Caco-2 (cell line): ENCODE measurements at regions not wholly inside any gene's neighbourhood (a gene's known extent, or its start where the extent isn't known, plus 50 kb on each side); places are given as distances from the start of the nearest gene placed in this dataset.

Experiments used
- BruUV-seq: library from RNA; stranded (reverse); fragments of 400-500 nt; replicated peaks from 2 replicates; lab custom pipeline; 2021; lab: Mats Ljungman, UMichigan
- CTCF ChIA-PET: fragments of 300-600 bp; sonication (Branson Sonifier 250); formaldehyde crosslinking; loops from one replicate; lab custom pipeline; 2022; ENCODE audit warnings: antibody characterized with exemption; lab: Charles Lee
- POLR2A ChIA-PET: fragments of 300-600 bp; sonication (Branson Sonifier 250); formaldehyde crosslinking; loops from one replicate; lab custom pipeline; 2022; ENCODE audit warnings: antibody characterized with exemption; lab: Charles Lee
- DNase-seq, 2 experiments: peaks; one replicate each; pipeline versions ENCODE4 v3.0.0 to v3.0.0-alpha.2; 2020 to 2022
- H3K27me3 ChIP-seq: replicated peaks from 2 replicates; pipeline ENCODE4 v1.6.0; 2011; ENCODE audit warnings: low read length; ENCODE audit not compliant: control insufficient read depth, insufficient read depth
- H3K36me3 ChIP-seq: 2 replicates; pipeline ENCODE4 v1.5.1; 2011; ENCODE audit warnings: low read length; ENCODE audit not compliant: control insufficient read depth, insufficient read depth
- H3K4me1 ChIP-seq: fragments of 250-450 bp; sonication (Bioruptor Pico); 2 replicates; pipeline ENCODE4 v1.5.1; 2020; ENCODE audit warnings: mild to moderate bottlenecking
- H3K4me3 ChIP-seq: 2 replicates; pipeline ENCODE4 v1.5.1; 2011; ENCODE audit warnings: low read depth, mild to moderate bottlenecking, control low read depth, low read length
- H3K9me3 ChIP-seq: fragments of 250-450 bp; sonication (Bioruptor Pico); 2 replicates; pipeline ENCODE4 v1.5.1; 2020; ENCODE audit warnings: mild to moderate bottlenecking, moderate library complexity
- H3K27ac Mint-ChIP-seq: one replicate; pipeline ENCODE4 v1.8.0; 2022; ENCODE audit warnings: mixed read lengths; ENCODE audit not compliant: unreplicated experiment
- H3K27me3 Mint-ChIP-seq: one replicate; pipeline ENCODE4 v1.8.0; 2022; ENCODE audit warnings: mixed read lengths; ENCODE audit not compliant: insufficient read depth, unreplicated experiment
- H3K36me3 Mint-ChIP-seq: one replicate; pipeline ENCODE4 v1.8.0; 2022; ENCODE audit warnings: mild to moderate bottlenecking, mixed read lengths; ENCODE audit not compliant: insufficient read depth, unreplicated experiment
- H3K4me1 Mint-ChIP-seq: one replicate; pipeline ENCODE4 v1.8.0; 2022; ENCODE audit warnings: low read depth, mixed read lengths; ENCODE audit not compliant: unreplicated experiment
- H3K4me3 Mint-ChIP-seq: one replicate; pipeline ENCODE4 v1.8.0; 2022; ENCODE audit warnings: mild to moderate bottlenecking, moderate library complexity, mixed read lengths; ENCODE audit not compliant: unreplicated experiment
- H3K9me3 Mint-ChIP-seq: one replicate; pipeline ENCODE4 v1.8.0; 2022; ENCODE audit warnings: mixed read lengths; ENCODE audit not compliant: unreplicated experiment
- CTCF ChIP-seq, 2 experiments: fragments of 200-600 bp in 1 of 2; IDR thresholded peaks; 1 replicate in 1 of 2; 2 replicates in 1 of 2; pipeline versions ENCODE4 v1.5.1 to v1.8.0; 2011 to 2022; ENCODE audit warnings: antibody characterized with exemption in 1 of 2, control low read depth in 1 of 2, inconsistent platforms in 1 of 2, low read depth in 1 of 2, low read length in 1 of 2, mild to moderate bottlenecking in 1 of 2, moderate library complexity in 1 of 2; ENCODE audit not compliant: insufficient read depth in 1 of 2, severe bottlenecking in 1 of 2, unreplicated experiment in 1 of 2
- intact Hi-C: fragments of 100-400 bp; cut with micrococcal nuclease; formaldehyde crosslinking; loops from one replicate; pipeline ENCODE4 v1.10.0; 2022; ENCODE audit not compliant: unreplicated experiment

- ChIA-PET CTCF (no interaction called here), POLR2A (interaction anchor here (0.6 kb wide), 1 partner anchor 98 kb away, joined by 3 read pairs; no protein-coding TSS in a partner anchor)
- no TSS peak for BruUV-seq
- no peak overlapping the region for H3K27ac Mint-ChIP-seq
- no peaks in the 10 kb centered on the region for H3K9me3 Mint-ChIP-seq
- no peaks in the 10 kb centered on the region for H3K4me1 Mint-ChIP-seq
- Histone ChIP-seq H3K9me3 (no peaks in the 10 kb centered on the region), H3K4me3 (no peak overlapping the region), H3K27me3 (peaks cover 2% of the 10 kb centered on the region), H3K36me3 (no peaks in the 10 kb centered on the region), H3K4me1 (no peaks in the 10 kb centered on the region)
- no peak for DNase-seq
- H3K27me3 Mint-ChIP-seq: peaks cover 34% of the 10 kb centered on the region
- no peaks in the 10 kb centered on the region for H3K36me3 Mint-ChIP-seq
- H3K4me3 Mint-ChIP-seq: no peak overlapping the region
- intact Hi-C loops: no loop called here
- no peak for TF ChIP-seq CTCF (IDR thresholded peaks at IDR 0.05; ENCODE audit: insufficient read depth in 1 of 2, low read depth in 1 of 2, low read length in 1 of 2, severe bottlenecking in 1 of 2, unreplicated experiment in 1 of 2)
Measured at GRCh38 chr11:112773264-112773663, 188.0 kb upstream of the NCAM1 start.

GRCh38 chr11:112776834-112777233 lies 184.4 kb upstream of the NCAM1 start:
- no peak for TF ChIP-seq CTCF (IDR thresholded peaks at IDR 0.05; ENCODE audit: insufficient read depth in 1 of 2, low read depth in 1 of 2, low read length in 1 of 2, severe bottlenecking in 1 of 2, unreplicated experiment in 1 of 2)
- H3K4me3 ChIP-seq: no peak overlapping the region
- intact Hi-C loops: no loop called here
- H3K4me1 ChIP-seq: no peaks in the 10 kb centered on the region
- H3K4me1 Mint-ChIP-seq: no peaks in the 10 kb centered on the region
- CTCF ChIA-PET: interaction anchor here (0.6 kb wide), 1 partner anchor 1494 kb away, joined by 3 read pairs; no protein-coding TSS in a partner anchor
- H3K36me3 ChIP-seq: no peaks in the 10 kb centered on the region
- H3K36me3 Mint-ChIP-seq: no peaks in the 10 kb centered on the region
- POLR2A ChIA-PET: no interaction called here
- no TSS peak for BruUV-seq
- no peak overlapping the region for H3K4me3 Mint-ChIP-seq
- H3K27ac Mint-ChIP-seq: no peak overlapping the region
- H3K9me3 Mint-ChIP-seq: no peaks in the 10 kb centered on the region
- DNase-seq: no peak
- H3K27me3 ChIP-seq: peaks cover 2% of the 10 kb centered on the region; the same call in 1 of the 2 replicates
- no peaks in the 10 kb centered on the region for H3K9me3 ChIP-seq
- peaks cover 37% of the 10 kb centered on the region for H3K27me3 Mint-ChIP-seq

GRCh38 chr11:112777283-112777751 lies 183.9 kb upstream of the NCAM1 start:
- no peak for DNase-seq
- Histone ChIP-seq H3K4me3 (no peak overlapping the region), H3K27me3 (peaks cover 2% of the 10 kb centered on the region; the same call in 1 of the 2 replicates), H3K9me3 (no peaks in the 10 kb centered on the region), H3K4me1 (no peaks in the 10 kb centered on the region), H3K36me3 (no peaks in the 10 kb centered on the region)
- no peaks in the 10 kb centered on the region for H3K9me3 Mint-ChIP-seq
- TF ChIP-seq CTCF (IDR thresholded peaks at IDR 0.05; ENCODE audit: insufficient read depth in 1 of 2, low read depth in 1 of 2, low read length in 1 of 2, severe bottlenecking in 1 of 2, unreplicated experiment in 1 of 2): no peak
- no peak overlapping the region for H3K4me3 Mint-ChIP-seq
- CTCF ChIA-PET: no interaction called here
- H3K27ac Mint-ChIP-seq: no peak overlapping the region
- peaks cover 40% of the 10 kb centered on the region for H3K27me3 Mint-ChIP-seq
- POLR2A ChIA-PET: no interaction called here
- no peaks in the 10 kb centered on the region for H3K36me3 Mint-ChIP-seq
- intact Hi-C loops: no loop called here
- no peaks in the 10 kb centered on the region for H3K4me1 Mint-ChIP-seq
- BruUV-seq: no TSS peak
